K562 (cell line): ENCODE measurements at regions not wholly inside any gene's neighbourhood (a gene's known extent, or its start where the extent isn't known, plus 50 kb on each side); places are given as distances from the start of the nearest gene placed in this dataset.
A peak's percentile ranks its signal among the peaks of the same experiment; 100 is the strongest.

ENCODE experiments used
- BDP1 ChIP-seq: IDR thresholded peaks from 3 replicates; pipeline ENCODE4 v1.6.1; 2011; ENCODE audit not compliant: insufficient read length, insufficient read depth
- ELF4 ChIP-seq: fragments of 450-650 bp; formaldehyde crosslinking; IDR thresholded peaks from 2 replicates; pipeline ENCODE4 v1.4.0; 2022; ENCODE audit warnings: missing genetic modification characterization
- FOSL1 ChIP-seq: fragments of 200-800 bp; sonication (Bioruptor generic); conservative IDR thresholded peaks from 2 replicates; pipeline ENCODE4 v1.6.1; 2016; ENCODE audit warnings: missing genetic modification characterization, missing compliant biosample characterization
- HMG20B ChIP-seq: fragments of 250-450 bp; sonication (Bioruptor Pico); IDR thresholded peaks from 2 replicates; pipeline ENCODE4 v1.5.0; 2021; ENCODE audit warnings: mild to moderate bottlenecking
- NFE2 ChIP-seq: IDR thresholded peaks from 2 replicates; pipeline ENCODE4 v1.6.1; 2014; ENCODE audit warnings: antibody characterized with exemption, low read depth
- PRPF4 ChIP-seq: fragments of 200-400 bp; formaldehyde crosslinking; IDR thresholded peaks from one replicate; pipeline ENCODE4 v1.6.1; 2017; ENCODE audit warnings: low read length, low read depth, mild to moderate bottlenecking; ENCODE audit not compliant: insufficient read depth, poor library complexity, severe bottlenecking
- ZNF184 ChIP-seq: sonication (generic); formaldehyde crosslinking; IDR thresholded peaks from 2 replicates; pipeline ENCODE4 v1.5.0; 2020; ENCODE audit warnings: missing genetic modification reagents
- ZNF57 ChIP-seq: fragments of 450-650 bp; formaldehyde crosslinking; IDR thresholded peaks from 2 replicates; pipeline ENCODE4 v1.4.0; 2020; ENCODE audit warnings: mild to moderate bottlenecking, moderate library complexity
- TF ChIP-seq, protein P1 (sequence below), 3 experiments: fragments of 200-800 bp in 1 of 3; fragments of 250-450 bp in 1 of 3; fragments of 450-650 bp in 1 of 3; sonication (Bioruptor Pico) in 1 of 3; sonication (Bioruptor generic) in 1 of 3; formaldehyde crosslinking in 1 of 3; IDR thresholded peaks; 2 replicates each; pipeline versions ENCODE4 v1.6.1 to v1.8.0; 2016 to 2022; ENCODE audit warnings: mild to moderate bottlenecking in 2 of 3, missing genetic modification characterization in 2 of 3, missing compliant biosample characterization in 1 of 3, moderate library complexity in 1 of 3
- TF ChIP-seq, protein P2 (sequence below), 2 experiments: IDR thresholded peaks in 1 of 2; conservative IDR thresholded peaks in 1 of 2; 2 replicates each; pipeline ENCODE4 v1.6.1; 2016; ENCODE audit warnings: low read depth in 2 of 2, mild to moderate bottlenecking in 1 of 2, missing compliant biosample characterization in 1 of 2, missing genetic modification characterization in 1 of 2, moderate library complexity in 1 of 2
- TF ChIP-seq, protein P3 (sequence below): fragments of 200-800 bp; sonication (Bioruptor generic); IDR thresholded peaks from 2 replicates; pipeline ENCODE4 v1.6.1; 2017; ENCODE audit warnings: missing genetic modification characterization, missing compliant biosample characterization

DNA sequence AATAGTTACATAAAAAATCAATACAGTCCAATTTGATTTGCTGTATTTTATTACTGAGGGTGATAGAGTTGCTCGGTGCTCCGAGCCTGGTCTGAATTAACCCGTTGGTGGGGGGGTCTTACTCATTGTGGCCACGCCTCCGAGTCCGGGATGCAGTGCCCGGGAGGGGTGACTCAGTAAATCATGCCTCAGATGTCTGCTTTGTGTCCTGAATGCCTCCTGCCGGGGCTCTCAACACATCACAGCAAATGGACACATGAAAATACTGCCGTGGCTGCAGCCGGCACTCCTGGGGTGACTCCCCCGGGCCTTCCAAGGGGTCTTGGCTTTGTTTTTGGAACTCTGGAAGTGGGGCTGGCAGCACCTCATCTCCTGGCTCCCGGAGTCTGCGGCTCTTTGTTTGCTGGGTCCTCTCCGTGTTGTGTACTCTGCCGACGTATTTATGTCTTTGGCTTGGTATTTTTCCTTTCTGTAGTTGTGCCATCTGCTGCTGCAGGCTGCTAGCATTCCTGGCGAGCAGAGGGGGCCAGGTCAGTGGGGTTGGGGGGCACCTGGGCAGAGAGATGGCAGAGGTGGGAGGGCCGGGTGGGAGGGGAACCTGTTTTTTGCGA lies 129.0 kb downstream of the AACS start (continued):
- TF ChIP-seq, protein P1, sequence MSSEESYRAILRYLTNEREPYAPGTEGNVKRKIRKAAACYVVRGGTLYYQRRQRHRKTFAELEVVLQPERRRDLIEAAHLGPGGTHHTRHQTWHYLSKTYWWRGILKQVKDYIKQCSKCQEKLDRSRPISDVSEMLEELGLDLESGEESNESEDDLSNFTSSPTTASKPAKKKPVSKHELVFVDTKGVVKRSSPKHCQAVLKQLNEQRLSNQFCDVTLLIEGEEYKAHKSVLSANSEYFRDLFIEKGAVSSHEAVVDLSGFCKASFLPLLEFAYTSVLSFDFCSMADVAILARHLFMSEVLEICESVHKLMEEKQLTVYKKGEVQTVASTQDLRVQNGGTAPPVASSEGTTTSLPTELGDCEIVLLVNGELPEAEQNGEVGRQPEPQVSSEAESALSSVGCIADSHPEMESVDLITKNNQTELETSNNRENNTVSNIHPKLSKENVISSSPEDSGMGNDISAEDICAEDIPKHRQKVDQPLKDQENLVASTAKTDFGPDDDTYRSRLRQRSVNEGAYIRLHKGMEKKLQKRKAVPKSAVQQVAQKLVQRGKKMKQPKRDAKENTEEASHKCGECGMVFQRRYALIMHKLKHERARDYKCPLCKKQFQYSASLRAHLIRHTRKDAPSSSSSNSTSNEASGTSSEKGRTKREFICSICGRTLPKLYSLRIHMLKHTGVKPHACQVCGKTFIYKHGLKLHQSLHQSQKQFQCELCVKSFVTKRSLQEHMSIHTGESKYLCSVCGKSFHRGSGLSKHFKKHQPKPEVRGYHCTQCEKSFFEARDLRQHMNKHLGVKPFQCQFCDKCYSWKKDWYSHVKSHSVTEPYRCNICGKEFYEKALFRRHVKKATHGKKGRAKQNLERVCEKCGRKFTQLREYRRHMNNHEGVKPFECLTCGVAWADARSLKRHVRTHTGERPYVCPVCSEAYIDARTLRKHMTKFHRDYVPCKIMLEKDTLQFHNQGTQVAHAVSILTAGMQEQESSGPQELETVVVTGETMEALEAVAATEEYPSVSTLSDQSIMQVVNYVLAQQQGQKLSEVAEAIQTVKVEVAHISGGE (CRISPR knock-in tag; IDR thresholded peaks at IDR 0.05): no peak
- TF ChIP-seq, protein P2, sequence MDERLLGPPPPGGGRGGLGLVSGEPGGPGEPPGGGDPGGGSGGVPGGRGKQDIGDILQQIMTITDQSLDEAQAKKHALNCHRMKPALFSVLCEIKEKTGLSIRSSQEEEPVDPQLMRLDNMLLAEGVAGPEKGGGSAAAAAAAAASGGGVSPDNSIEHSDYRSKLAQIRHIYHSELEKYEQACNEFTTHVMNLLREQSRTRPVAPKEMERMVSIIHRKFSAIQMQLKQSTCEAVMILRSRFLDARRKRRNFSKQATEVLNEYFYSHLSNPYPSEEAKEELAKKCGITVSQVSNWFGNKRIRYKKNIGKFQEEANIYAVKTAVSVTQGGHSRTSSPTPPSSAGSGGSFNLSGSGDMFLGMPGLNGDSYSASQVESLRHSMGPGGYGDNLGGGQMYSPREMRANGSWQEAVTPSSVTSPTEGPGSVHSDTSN (CRISPR knock-in tag; IDR thresholded peaks at IDR 0.05; ENCODE audit: low read depth): no peak
- TF ChIP-seq, protein P2 (tag; conservative IDR thresholded peaks at IDR 0.05; ENCODE audit: low read depth): peak; percentile 52
- no peak for TF ChIP-seq PRPF4
- TF ChIP-seq ELF4 (CRISPR knock-in tag): no peak
- TF ChIP-seq FOSL1 (tag): peak; percentile 35; the same call in 1 of the 2 replicates
- no peak for TF ChIP-seq BDP1
- peak; percentile 39; the same call in 1 of the 2 replicates for TF ChIP-seq NFE2
- no peak for TF ChIP-seq ZNF184 (CRISPR knock-in tag)
- no peak for TF ChIP-seq HMG20B (CRISPR knock-in tag)
- TF ChIP-seq, protein P3, sequence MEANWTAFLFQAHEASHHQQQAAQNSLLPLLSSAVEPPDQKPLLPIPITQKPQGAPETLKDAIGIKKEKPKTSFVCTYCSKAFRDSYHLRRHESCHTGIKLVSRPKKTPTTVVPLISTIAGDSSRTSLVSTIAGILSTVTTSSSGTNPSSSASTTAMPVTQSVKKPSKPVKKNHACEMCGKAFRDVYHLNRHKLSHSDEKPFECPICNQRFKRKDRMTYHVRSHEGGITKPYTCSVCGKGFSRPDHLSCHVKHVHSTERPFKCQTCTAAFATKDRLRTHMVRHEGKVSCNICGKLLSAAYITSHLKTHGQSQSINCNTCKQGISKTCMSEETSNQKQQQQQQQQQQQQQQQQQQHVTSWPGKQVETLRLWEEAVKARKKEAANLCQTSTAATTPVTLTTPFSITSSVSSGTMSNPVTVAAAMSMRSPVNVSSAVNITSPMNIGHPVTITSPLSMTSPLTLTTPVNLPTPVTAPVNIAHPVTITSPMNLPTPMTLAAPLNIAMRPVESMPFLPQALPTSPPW: peak; percentile 44
- no peak for TF ChIP-seq ZNF57 (CRISPR knock-in tag)
